ENCODE measurements at regions not wholly inside any gene's neighbourhood (a gene's known extent, or its start where the extent isn't known, plus 50 kb on each side); places are given as distances from the start of the nearest gene placed in this dataset.

DNA sequence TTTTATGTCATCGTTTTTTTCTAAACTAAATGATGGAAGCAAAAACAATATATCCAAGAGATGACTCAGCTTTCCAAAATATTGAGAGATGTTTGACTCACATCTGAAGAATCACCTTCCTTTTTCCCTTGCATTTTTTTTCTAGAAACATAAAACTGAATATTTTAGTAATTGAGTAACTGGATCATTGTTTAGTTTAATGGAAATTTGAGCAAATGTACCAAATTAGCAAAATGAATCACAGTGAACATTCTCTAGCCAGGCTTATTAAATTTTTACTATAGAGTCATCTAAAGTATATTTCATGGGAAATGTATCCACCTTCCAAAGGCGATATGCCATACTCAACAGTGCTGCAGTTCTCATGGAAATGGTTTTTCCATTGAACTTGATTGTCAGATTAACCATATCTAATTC, 145.5 kb downstream of the TENT5A start:
- no peak for TF ChIP-seq POLR2A (IDR thresholded peaks at IDR 0.05; ENCODE audit: low read depth, low read length)
- TF ChIP-seq POLR2AphosphoS5 (IDR thresholded peaks at IDR 0.05; ENCODE audit: low read depth, low read length), result no peak
